Common myeloid progenitor, CD34-positive (primary cell): ENCODE measurements at regions not wholly inside any gene's neighbourhood (a gene's known extent, or its start where the extent isn't known, plus 50 kb on each side); places are given as distances from the start of the nearest gene placed in this dataset.

Source experiments
- CTCF ChIA-PET: fragments of 350-600 bp; sonication (Branson Sonifier 250); formaldehyde crosslinking; loops from one replicate; lab custom pipeline; 2021; ENCODE audit warnings: antibody characterized with exemption; lab: Charles Lee
- POLR2A ChIA-PET: fragments of 350-600 bp; sonication (Branson Sonifier 250); formaldehyde crosslinking; loops from one replicate; lab custom pipeline; 2021; ENCODE audit warnings: antibody characterized with exemption; lab: Charles Lee
- DNase-seq, 3 donors: peaks; one replicate each; pipeline versions ENCODE4 v3.0.0 to v3.0.0-alpha.2; 2013
- H3K27ac ChIP-seq, 2 experiments: 1 replicate in 1 of 2; 2 replicates in 1 of 2; pipeline ENCODE4 v1.7.0; 2013; ENCODE audit warnings: inconsistent platforms in 2 of 2, low read length in 2 of 2, mild to moderate bottlenecking in 2 of 2, low read depth in 1 of 2, moderate library complexity in 1 of 2; ENCODE audit not compliant: severe bottlenecking in 2 of 2, insufficient read depth in 1 of 2, poor library complexity in 1 of 2
- H3K27me3 ChIP-seq, 5 experiments: replicated peaks in 2 of 5; 1 replicate in 3 of 5; 2 replicates in 2 of 5; pipeline versions ENCODE4 v1.6.1 to v1.7.0; 2013; ENCODE audit warnings: low read length in 4 of 5, mild to moderate bottlenecking in 2 of 5, moderate library complexity in 2 of 5, inconsistent platforms in 1 of 5; ENCODE audit not compliant: insufficient read depth in 5 of 5, control insufficient read depth in 4 of 5
- H3K36me3 ChIP-seq, 4 experiments: 1 replicate in 2 of 4; 2 replicates in 2 of 4; pipeline versions ENCODE4 v1.6.1 to v1.7.0; 2013; ENCODE audit warnings: low read length in 3 of 4, control low read depth in 1 of 4, mild to moderate bottlenecking in 1 of 4; ENCODE audit not compliant: control insufficient read depth in 4 of 4, insufficient read depth in 4 of 4
- H3K4me1 ChIP-seq, 4 experiments: 1 replicate in 3 of 4; 2 replicates in 1 of 4; pipeline versions ENCODE4 v1.6.1 to v1.7.1; 2013; ENCODE audit warnings: low read length in 3 of 4, mild to moderate bottlenecking in 3 of 4, control low read depth in 1 of 4, inconsistent platforms in 1 of 4, moderate library complexity in 1 of 4; ENCODE audit not compliant: control insufficient read depth in 4 of 4, insufficient read depth in 4 of 4; ENCODE audit errors: control extremely low read depth in 1 of 4
- H3K4me3 ChIP-seq, 7 experiments: 1 replicate in 4 of 7; 2 replicates in 3 of 7; pipeline versions ENCODE4 v1.5.1 to v1.7.0; 2013; ENCODE audit warnings: mild to moderate bottlenecking in 7 of 7, low read length in 6 of 7, moderate library complexity in 6 of 7, inconsistent platforms in 2 of 7, low read depth in 2 of 7, control low read depth in 1 of 7; ENCODE audit not compliant: insufficient read depth in 4 of 7, control insufficient read depth in 1 of 7; ENCODE audit errors: extremely low read depth in 1 of 7
- H3K9me3 ChIP-seq, 5 experiments: 1 replicate in 4 of 5; 2 replicates in 1 of 5; pipeline versions ENCODE4 v1.6.1 to v1.7.1; 2013; ENCODE audit warnings: low read length in 4 of 5, mild to moderate bottlenecking in 2 of 5, inconsistent platforms in 1 of 5, low read depth in 1 of 5, moderate library complexity in 1 of 5; ENCODE audit not compliant: control insufficient read depth in 4 of 5, insufficient read depth in 2 of 5; ENCODE audit errors: control extremely low read depth in 1 of 5
- WGBS: methylation state at CpG from one replicate; pipeline ENCODE4 v1.1.5; 2013; ENCODE audit not compliant: insufficient coverage; 5-methylcytosine and 5-hydroxymethylcytosine counted together

GRCh38 chr9:105171076-105171475 is 73.4 kb upstream of the SLC44A1 start:
- Histone ChIP-seq H3K9me3 (peaks cover 0 to 3% (median 0%) of the 10 kb centered on the region in 5 experiments), H3K27me3 (no peaks in the 10 kb centered on the region), H3K4me3 (no peak overlapping the region), H3K27ac (no peak overlapping the region), H3K4me1 (no peaks in the 10 kb centered on the region), H3K36me3 (no peaks in the 10 kb centered on the region)
- ChIA-PET POLR2A (interaction anchor here (0.6 kb wide), 1 partner anchor 74 kb away, joined by 3 read pairs; no protein-coding TSS in a partner anchor), CTCF (no interaction called here)
- no peak for DNase-seq
- 80% methylated on average over 1 of the region's 1 CpG for WGBS

DNA sequence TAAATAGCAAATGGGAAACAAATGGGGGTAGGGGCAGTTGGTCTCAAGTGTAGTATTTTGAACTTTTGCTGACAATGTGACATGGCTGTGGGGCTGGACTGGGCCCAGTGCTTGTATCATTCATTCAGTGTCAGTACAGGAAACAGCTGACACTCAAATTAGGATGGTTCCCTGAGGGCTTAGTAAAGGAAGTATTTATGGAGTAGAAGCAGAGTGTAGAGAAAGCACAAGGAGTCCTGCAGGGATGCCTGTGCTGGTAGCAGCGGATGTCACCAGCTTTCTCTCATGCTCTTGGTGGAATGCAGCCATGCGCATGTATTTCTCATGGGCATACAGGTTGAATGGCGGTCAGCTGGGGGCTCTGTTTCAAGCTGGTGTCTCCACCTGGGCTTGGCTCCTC is 72.9 kb upstream of the SLC44A1 start:
- Histone ChIP-seq H3K36me3 (no peaks in the 10 kb centered on the region), H3K27ac (no peak overlapping the region), H3K9me3 (peaks cover 0 to 3% (median 0%) of the 10 kb centered on the region in 5 experiments), H3K4me3 (no peak overlapping the region), H3K27me3 (no peaks in the 10 kb centered on the region), H3K4me1 (no peaks in the 10 kb centered on the region)
- ChIA-PET POLR2A (interaction anchor here (0.6 kb wide), 1 partner anchor 74 kb away, joined by 3 read pairs; no protein-coding TSS in a partner anchor), CTCF (no interaction called here)
- WGBS = 67% methylated on average over 3 of the region's 3 CpGs
- DNase-seq = no peak

GRCh38 chr9:105172436-105172835 is 72.0 kb upstream of the SLC44A1 start:
- Histone ChIP-seq H3K4me1 (no peaks in the 10 kb centered on the region), H3K27me3 (no peaks in the 10 kb centered on the region), H3K27ac (no peak overlapping the region), H3K36me3 (no peaks in the 10 kb centered on the region), H3K9me3 (peaks cover 0 to under 1% (median 0%) of the 10 kb centered on the region in 5 experiments), H3K4me3 (no peak overlapping the region)
- POLR2A ChIA-PET = no interaction called here
- DNase-seq = no peak
- CTCF ChIA-PET = no interaction called here
- whole genome bisulfite sequencing = 75% methylated on average over 4 of the region's 5 CpGs

GRCh38 chr9:105173306-105173705 is 71.1 kb upstream of the SLC44A1 start:
- no peaks in the 10 kb centered on the region for H3K27me3 ChIP-seq
- H3K27ac ChIP-seq = no peak overlapping the region
- H3K9me3 ChIP-seq = no peaks in the 10 kb centered on the region
- H3K4me1 ChIP-seq = no peaks in the 10 kb centered on the region
- CTCF ChIA-PET = no interaction called here
- no peak for DNase-seq
- 100% methylated on average over 3 of the region's 4 CpGs for WGBS
- POLR2A ChIA-PET = no interaction called here
- no peak overlapping the region for H3K4me3 ChIP-seq
- no peaks in the 10 kb centered on the region for H3K36me3 ChIP-seq

DNA sequence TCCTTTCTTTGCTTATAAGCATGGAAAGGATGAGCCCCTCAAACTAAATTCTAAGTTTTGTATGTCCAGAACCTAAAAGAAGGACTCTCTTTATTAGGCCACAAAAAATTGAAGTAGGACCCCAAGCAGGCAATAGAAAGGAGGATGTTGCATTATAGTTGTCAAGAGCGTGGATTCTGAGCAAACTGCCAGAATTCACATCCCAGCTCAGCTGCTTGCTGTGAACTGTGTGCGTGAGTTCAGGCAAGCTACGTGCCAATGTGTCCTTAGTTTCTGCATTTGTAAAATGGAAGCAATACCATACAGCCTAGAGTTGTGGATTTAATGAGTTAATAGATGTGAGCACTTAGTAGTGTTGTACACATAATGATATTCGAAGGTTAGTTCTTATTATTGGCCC is 70.6 kb upstream of the SLC44A1 start:
- whole genome bisulfite sequencing = 96% methylated on average over 3 of the region's 4 CpGs
- H3K9me3 ChIP-seq = no peaks in the 10 kb centered on the region
- no peak for DNase-seq
- POLR2A ChIA-PET = interaction anchor here (0.6 kb wide), 1 partner anchor 194 kb away, joined by 4 read pairs; no protein-coding TSS in a partner anchor
- no peaks in the 10 kb centered on the region for H3K27me3 ChIP-seq
- H3K4me3 ChIP-seq = no peak overlapping the region
- CTCF ChIA-PET = no interaction called here
- H3K36me3 ChIP-seq = no peaks in the 10 kb centered on the region
- no peak overlapping the region for H3K27ac ChIP-seq
- H3K4me1 ChIP-seq = no peaks in the 10 kb centered on the region

GRCh38 chr9:105176194-105176593 is 68.3 kb upstream of the SLC44A1 start:
- Histone ChIP-seq H3K27me3 (no peaks in the 10 kb centered on the region), H3K36me3 (no peaks in the 10 kb centered on the region), H3K4me1 (no peaks in the 10 kb centered on the region), H3K27ac (no peak overlapping the region), H3K9me3 (no peaks in the 10 kb centered on the region), H3K4me3 (no peak overlapping the region)
- POLR2A ChIA-PET = no interaction called here
- CTCF ChIA-PET = interaction anchor here (1.4 kb wide), 1 partner anchor 16 kb away, joined by 3 read pairs; no protein-coding TSS in a partner anchor
- WGBS = no CpG with 5 or more reads among the region's 3 CpGs
- no peak for DNase-seq

GRCh38 chr9:105178076-105178475 is 66.4 kb upstream of the SLC44A1 start:
- no peaks in the 10 kb centered on the region for H3K4me1 ChIP-seq
- H3K27me3 ChIP-seq = no peaks in the 10 kb centered on the region
- DNase-seq = no peak
- H3K36me3 ChIP-seq = no peaks in the 10 kb centered on the region
- no peak overlapping the region for H3K27ac ChIP-seq
- no peak overlapping the region for H3K4me3 ChIP-seq
- H3K9me3 ChIP-seq = no peaks in the 10 kb centered on the region
- WGBS = 80% methylated on average over 6 of the region's 10 CpGs
- ChIA-PET CTCF (interaction anchor here (0.9 to 1.2 kb wide), 2 partner anchors 9 to 315 kb away, joined by 3 read pairs; no protein-coding TSS in a partner anchor), POLR2A (no interaction called here)
